HG02571 (cell line): ENCODE measurements at regions not wholly inside any gene's neighbourhood (a gene's known extent, or its start where the extent isn't known, plus 50 kb on each side); places are given as distances from the start of the nearest gene placed in this dataset.
"Not testable (repeated sequence)": the region's sequence is repeated elsewhere in the genome, so short reads cannot be mapped to it uniquely, and the experiment has no call there.

ENCODE experiments used
- ATAC-seq: cut with Tn5 transposase; IDR thresholded peaks from one replicate; pipeline ENCODE4 v1.9.1; 2021; ENCODE audit warnings: mild to moderate bottlenecking, moderate library complexity; ENCODE audit not compliant: unreplicated experiment

- ATAC-seq, result no peak
Measured at GRCh38 chr9:30140407-30140806, 2244.0 kb upstream of the ACO1 start.

- ATAC-seq, result no peak
Measured at GRCh38 chr9:30160570-30160969, 2223.9 kb upstream of the ACO1 start.

- no peak for ATAC-seq
Measured at GRCh38 chr9:30172206-30172605, 2212.2 kb upstream of the ACO1 start.

- no peak for ATAC-seq
Measured at GRCh38 chr9:30178610-30179009, 2205.8 kb upstream of the ACO1 start.

- ATAC-seq, result no peak
Measured at GRCh38 chr9:30193421-30193820, 2191.0 kb upstream of the ACO1 start.

- ATAC-seq, result no peak
Measured at GRCh38 chr9:30196941-30197340, 2187.5 kb upstream of the ACO1 start.

- no peak for ATAC-seq
Measured at GRCh38 chr9:30197453-30197852, 2187.0 kb upstream of the ACO1 start.

GRCh38 chr9:30197954-30198353, 2186.5 kb upstream of the ACO1 start:
- ATAC-seq, result no peak

GRCh38 chr9:30198463-30199309, 2185.8 kb upstream of the ACO1 start:
- ATAC-seq, result no peak

- no peak for ATAC-seq
Measured at GRCh38 chr9:30201024-30201423, 2183.4 kb upstream of the ACO1 start.

GRCh38 chr9:30235068-30235467, 2149.4 kb upstream of the ACO1 start:
- no peak for ATAC-seq

- ATAC-seq, result no peak
Measured at GRCh38 chr9:30235564-30235963, 2148.9 kb upstream of the ACO1 start.

- ATAC-seq, result no peak
Measured at GRCh38 chr9:30239878-30240277, 2144.6 kb upstream of the ACO1 start.

GRCh38 chr9:30243467-30243866, 2141.0 kb upstream of the ACO1 start:
- ATAC-seq, result no peak

- no peak for ATAC-seq
Measured at GRCh38 chr9:30244877-30245276, 2139.6 kb upstream of the ACO1 start.

- no peak for ATAC-seq
Measured at GRCh38 chr9:30250872-30251271, 2133.6 kb upstream of the ACO1 start.

- no peak for ATAC-seq
Measured at GRCh38 chr9:30258094-30258493, 2126.3 kb upstream of the ACO1 start.

GRCh38 chr9:30280229-30280900, 2104.1 kb upstream of the ACO1 start:
- no peak for ATAC-seq

GRCh38 chr9:30289435-30289834, 2095.0 kb upstream of the ACO1 start:
- no peak for ATAC-seq

- ATAC-seq, result not testable (repeated sequence)
Measured at GRCh38 chr9:30292026-30292425, 2092.4 kb upstream of the ACO1 start.

GRCh38 chr9:30293231-30293630, 2091.2 kb upstream of the ACO1 start:
- ATAC-seq, result no peak

- no peak for ATAC-seq
Measured at GRCh38 chr9:30299126-30299780, 2085.2 kb upstream of the ACO1 start.
